Trophoblast cell (in vitro differentiated cells and primary cell): ENCODE measurements at regions not wholly inside any gene's neighbourhood (a gene's known extent, or its start where the extent isn't known, plus 50 kb on each side); places are given as distances from the start of the nearest gene placed in this dataset.

Experiments used
- DNase-seq, 2 donors: peaks; one replicate each; pipeline ENCODE4 v3.0.0-alpha.2; 2016
- H2AFZ ChIP-seq: 2 replicates; pipeline ENCODE4 v1.6.1; 2013; ENCODE audit warnings: low read length, moderate library complexity, mild to moderate bottlenecking; ENCODE audit not compliant: insufficient read depth, poor library complexity
- H2AK5ac ChIP-seq: 2 replicates; pipeline ENCODE4 v1.6.1; 2013; ENCODE audit warnings: mild to moderate bottlenecking, low read length
- H2BK120ac ChIP-seq: 2 replicates; pipeline ENCODE4 v1.6.1; 2013; ENCODE audit warnings: low read length, mild to moderate bottlenecking, moderate library complexity; ENCODE audit not compliant: insufficient read depth, poor library complexity
- H2BK12ac ChIP-seq: 2 replicates; pipeline ENCODE4 v1.6.1; 2013; ENCODE audit warnings: mild to moderate bottlenecking, low read length, moderate library complexity
- H2BK5ac ChIP-seq: 2 replicates; pipeline ENCODE4 v1.6.1; 2013; ENCODE audit warnings: low read length, low read depth, moderate library complexity, mild to moderate bottlenecking; ENCODE audit not compliant: poor library complexity
- H3K14ac ChIP-seq: 2 replicates; pipeline ENCODE4 v1.6.1; 2013; ENCODE audit warnings: mild to moderate bottlenecking, low read length
- H3K18ac ChIP-seq: 2 replicates; pipeline ENCODE4 v1.6.1; 2013; ENCODE audit warnings: mild to moderate bottlenecking, low read length
- H3K23ac ChIP-seq: 2 replicates; pipeline ENCODE4 v1.6.1; 2013; ENCODE audit warnings: low read length
- H3K27ac ChIP-seq: 2 replicates; pipeline ENCODE4 v1.5.1; 2013; ENCODE audit warnings: low read depth, mild to moderate bottlenecking, inconsistent platforms, low read length, moderate library complexity
- H3K27me3 ChIP-seq: 2 replicates; pipeline ENCODE4 v1.6.1; 2013; ENCODE audit warnings: inconsistent platforms, mild to moderate bottlenecking, low read length, moderate library complexity; ENCODE audit not compliant: insufficient read depth
- H3K36me3 ChIP-seq, 2 experiments: 1 replicate in 1 of 2; 2 replicates in 1 of 2; pipeline ENCODE4 v1.6.1; 2013; ENCODE audit warnings: low read length in 2 of 2, mild to moderate bottlenecking in 2 of 2, moderate library complexity in 1 of 2; ENCODE audit not compliant: insufficient read depth in 2 of 2, control insufficient read depth in 1 of 2
- H3K4ac ChIP-seq: 2 replicates; pipeline ENCODE4 v1.6.1; 2013; ENCODE audit warnings: low read depth, mild to moderate bottlenecking, low read length, moderate library complexity
- H3K4me1 ChIP-seq, 2 experiments: 1 replicate in 1 of 2; 2 replicates in 1 of 2; pipeline ENCODE4 v1.6.1; 2013; ENCODE audit warnings: low read length in 2 of 2, mild to moderate bottlenecking in 2 of 2, moderate library complexity in 1 of 2; ENCODE audit not compliant: insufficient read depth in 2 of 2, control insufficient read depth in 1 of 2
- H3K4me2 ChIP-seq: 2 replicates; pipeline ENCODE4 v1.6.1; 2013; ENCODE audit warnings: inconsistent platforms, mild to moderate bottlenecking, low read length, moderate library complexity
- H3K4me3 ChIP-seq: 2 replicates; pipeline ENCODE4 v1.5.1; 2013; ENCODE audit warnings: mild to moderate bottlenecking, low read depth, low read length, inconsistent platforms
- H3K79me1 ChIP-seq: one replicate; pipeline ENCODE4 v1.6.1; 2013; ENCODE audit warnings: low read length
- H3K79me2 ChIP-seq: 2 replicates; pipeline ENCODE4 v1.6.1; 2013; ENCODE audit warnings: low read length, mild to moderate bottlenecking; ENCODE audit not compliant: control insufficient read depth, insufficient read depth, poor library complexity
- H3K9ac ChIP-seq: 2 replicates; pipeline ENCODE4 v1.6.1; 2013; ENCODE audit warnings: mild to moderate bottlenecking, low read length
- H3K9me3 ChIP-seq: 2 replicates; pipeline ENCODE4 v1.6.1; 2013; ENCODE audit warnings: low read depth, mild to moderate bottlenecking, control low read depth, inconsistent platforms, low read length; ENCODE audit not compliant: insufficient read depth
- H4K12ac ChIP-seq: 2 replicates; pipeline ENCODE4 v1.6.1; 2013; ENCODE audit warnings: low read depth, mild to moderate bottlenecking, low read length, moderate library complexity
- H4K8ac ChIP-seq: 2 replicates; pipeline ENCODE4 v1.6.1; 2013; ENCODE audit warnings: low read depth, mild to moderate bottlenecking, low read length, moderate library complexity
- H4K91ac ChIP-seq: one replicate; pipeline ENCODE4 v1.6.1; 2013; ENCODE audit warnings: low read depth, mild to moderate bottlenecking, low read length, moderate library complexity
- WGBS: extraction: QIAGEN DNeasy Blood & Tissue Kit; methylation state at CpG from one replicate; pipeline ENCODE4 v1.1.7; 2013; ENCODE audit warnings: missing lambda C conversion rate; ENCODE audit not compliant: insufficient read length, insufficient coverage; ENCODE audit errors: extremely low coverage; 5-methylcytosine and 5-hydroxymethylcytosine counted together

DNA sequence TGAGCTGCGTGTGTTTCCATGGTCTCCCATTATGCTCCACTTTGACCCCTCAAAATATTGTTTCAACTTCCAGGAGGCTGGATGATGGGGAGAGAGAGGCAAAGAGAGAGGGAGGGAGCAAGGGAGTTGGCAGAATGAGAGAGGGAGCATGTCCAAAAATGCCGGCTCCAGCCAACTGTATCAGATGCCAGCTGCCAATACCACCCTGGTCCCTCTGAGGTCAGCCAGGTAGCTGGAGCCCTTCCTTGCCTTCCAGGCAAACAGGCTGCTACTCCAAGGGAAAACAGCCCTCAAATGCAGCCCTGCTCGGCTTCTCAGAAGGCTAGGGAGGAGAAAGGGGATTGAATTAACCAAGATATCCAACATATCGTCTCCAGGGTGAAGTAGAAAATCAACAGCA is 440.0 kb downstream of the TSHZ3 start:
- no peaks in the 10 kb centered on the region for H3K79me2 ChIP-seq
- H4K8ac ChIP-seq: no peak overlapping the region
- no peaks in the 10 kb centered on the region for H3K9me3 ChIP-seq
- no peak overlapping the region for H3K27ac ChIP-seq
- H2BK5ac ChIP-seq: no peak overlapping the region
- H3K36me3 ChIP-seq: no peaks in the 10 kb centered on the region
- H4K12ac ChIP-seq: no peak overlapping the region
- no peak overlapping the region for H2AK5ac ChIP-seq
- no peak overlapping the region for H3K18ac ChIP-seq
- no peak overlapping the region for H3K14ac ChIP-seq
- H3K4me1 ChIP-seq: no peaks in the 10 kb centered on the region
- no peak for DNase-seq
- no peak overlapping the region for H3K4ac ChIP-seq
- no peak overlapping the region for H2BK120ac ChIP-seq
- H3K9ac ChIP-seq: no peak overlapping the region
- no peak overlapping the region for H3K4me3 ChIP-seq
- no peak overlapping the region for H3K4me2 ChIP-seq
- no peak overlapping the region for H2BK12ac ChIP-seq
- no peaks in the 10 kb centered on the region for H3K27me3 ChIP-seq
- no peak overlapping the region for H2AFZ ChIP-seq
- no peak overlapping the region for H4K91ac ChIP-seq
- WGBS: no CpG with 5 or more reads among the region's 4 CpGs
- no peak overlapping the region for H3K23ac ChIP-seq
- no peaks in the 10 kb centered on the region for H3K79me1 ChIP-seq

DNA sequence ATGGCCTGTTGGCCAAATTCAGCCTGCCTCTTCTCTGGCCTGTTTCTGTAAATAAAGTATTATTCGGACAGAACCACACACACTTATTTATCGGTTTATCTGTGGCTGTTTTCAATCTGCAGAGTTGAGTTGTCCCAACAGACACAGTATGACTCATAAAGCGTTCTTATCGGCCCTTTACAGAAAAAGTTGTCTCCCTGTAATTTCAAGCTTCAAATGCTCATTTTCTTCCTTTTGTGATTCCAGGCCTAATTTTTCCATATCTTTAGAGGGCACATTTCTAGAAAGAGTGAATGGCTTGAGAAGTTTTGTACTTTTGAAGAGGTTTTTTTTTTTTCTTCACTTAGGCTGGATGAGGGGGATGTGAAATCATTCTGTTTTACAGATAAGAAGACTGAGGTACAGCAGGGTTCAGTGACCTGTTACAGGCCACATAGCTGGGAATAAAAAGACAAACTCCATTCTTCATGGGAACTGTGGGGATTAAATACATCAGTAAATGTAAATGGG is 440.9 kb downstream of the TSHZ3 start:
- Histone ChIP-seq H3K4ac (no peak overlapping the region), H2BK5ac (no peak overlapping the region), H3K36me3 (no peaks in the 10 kb centered on the region), H3K4me2 (no peak overlapping the region), H4K8ac (no peak overlapping the region), H3K4me3 (no peak overlapping the region), H3K18ac (no peak overlapping the region), H2AFZ (no peak overlapping the region), H3K79me2 (no peaks in the 10 kb centered on the region), H2AK5ac (no peak overlapping the region), H3K9ac (no peak overlapping the region), H2BK12ac (no peak overlapping the region), H2BK120ac (no peak overlapping the region), H3K23ac (no peak overlapping the region), H4K91ac (no peak overlapping the region), H3K27ac (no peak overlapping the region), H3K4me1 (no peaks in the 10 kb centered on the region), H3K79me1 (no peaks in the 10 kb centered on the region), H3K14ac (no peak overlapping the region), H4K12ac (no peak overlapping the region), H3K27me3 (no peaks in the 10 kb centered on the region), H3K9me3 (no peaks in the 10 kb centered on the region)
- WGBS: no CpG with 5 or more reads among the region's 4 CpGs
- no peak for DNase-seq

DNA sequence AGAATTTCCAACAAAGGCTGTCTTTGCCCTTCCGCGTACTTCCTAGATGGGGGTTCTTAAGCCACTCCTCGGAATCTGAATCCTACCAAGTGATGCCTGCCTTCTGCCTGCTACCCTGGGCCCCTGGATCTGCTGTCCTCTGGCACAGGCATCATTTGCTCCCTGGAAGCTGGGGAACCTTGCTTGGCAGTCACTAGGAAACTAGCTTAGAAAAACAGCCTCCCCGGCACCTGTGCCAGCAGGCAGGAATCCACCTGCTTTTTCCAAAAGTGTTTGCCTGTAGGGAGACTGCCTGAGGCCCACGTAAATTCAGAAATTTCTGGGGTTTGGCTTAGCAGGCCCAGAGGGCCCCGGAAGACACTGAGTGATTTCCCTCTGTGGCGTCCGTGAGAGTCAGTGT is 442.4 kb downstream of the TSHZ3 start:
- Histone ChIP-seq H4K12ac (no peak overlapping the region), H4K91ac (no peak overlapping the region)

DNA sequence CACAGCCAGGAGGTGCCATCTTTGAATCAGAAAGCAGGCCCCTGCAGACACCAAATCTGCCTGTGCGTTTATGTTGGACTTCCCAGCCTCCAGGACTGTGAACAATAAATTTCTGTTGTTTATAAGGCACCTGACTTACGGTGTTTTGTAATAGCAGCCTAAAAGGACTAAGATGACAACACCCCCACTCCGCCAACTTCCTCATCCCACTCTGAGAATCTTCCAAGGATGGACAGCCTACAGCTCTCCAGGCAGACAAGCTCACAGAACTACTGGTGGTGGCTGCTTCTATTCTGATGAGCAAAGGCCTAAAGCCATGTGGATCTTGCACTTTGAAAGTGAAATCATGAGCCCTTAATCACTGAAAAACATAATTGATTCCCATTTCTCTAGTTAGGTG is 449.2 kb downstream of the TSHZ3 start:
- no CpG with 5 or more reads among the region's 3 CpGs for WGBS
- no peak overlapping the region for H3K4ac ChIP-seq
- H2BK12ac ChIP-seq: no peak overlapping the region

More for the DNA sequence above, 442.4 kb downstream of the TSHZ3 start:
- Histone ChIP-seq H3K27ac (no peak overlapping the region), H3K14ac (no peak overlapping the region), H2BK12ac (no peak overlapping the region), H2BK120ac (no peak overlapping the region), H3K4me3 (no peak overlapping the region), H2AFZ (no peak overlapping the region), H3K79me2 (no peaks in the 10 kb centered on the region), H3K4me1 (no peaks in the 10 kb centered on the region), H3K23ac (no peak overlapping the region), H3K27me3 (no peaks in the 10 kb centered on the region), H3K18ac (no peak overlapping the region), H2BK5ac (no peak overlapping the region), H3K4me2 (no peak overlapping the region), H4K8ac (no peak overlapping the region), H3K9ac (no peak overlapping the region), H3K4ac (no peak overlapping the region), H3K9me3 (no peaks in the 10 kb centered on the region), H3K36me3 (no peaks in the 10 kb centered on the region), H3K79me1 (no peaks in the 10 kb centered on the region), H2AK5ac (no peak overlapping the region)
- DNase-seq: no peak
- no CpG with 5 or more reads among the region's 8 CpGs for WGBS

More for the DNA sequence above, 449.2 kb downstream of the TSHZ3 start:
- no peak overlapping the region for H4K12ac ChIP-seq
- H3K9me3 ChIP-seq: no peaks in the 10 kb centered on the region
- no peaks in the 10 kb centered on the region for H3K36me3 ChIP-seq
- H3K79me2 ChIP-seq: no peaks in the 10 kb centered on the region
- H3K4me3 ChIP-seq: no peak overlapping the region
- H4K91ac ChIP-seq: no peak overlapping the region
- H3K79me1 ChIP-seq: no peaks in the 10 kb centered on the region
- no peak overlapping the region for H2AK5ac ChIP-seq
- H3K9ac ChIP-seq: no peak overlapping the region
- no peak overlapping the region for H3K4me2 ChIP-seq
- H3K27me3 ChIP-seq: no peaks in the 10 kb centered on the region
- no peak overlapping the region for H3K27ac ChIP-seq
- no peak overlapping the region for H3K23ac ChIP-seq
- no peak overlapping the region for H4K8ac ChIP-seq
- no peak overlapping the region for H2BK120ac ChIP-seq
- H2AFZ ChIP-seq: no peak overlapping the region
- no peak overlapping the region for H3K14ac ChIP-seq
- no peak for DNase-seq
- H3K18ac ChIP-seq: no peak overlapping the region
- no peak overlapping the region for H2BK5ac ChIP-seq
- H3K4me1 ChIP-seq: peaks cover 4 to 8% of the 10 kb centered on the region in 2 experiments
